Prostate gland (tissue), 2 donors: ENCODE measurements at regions not wholly inside any gene's neighbourhood (a gene's known extent, or its start where the extent isn't known, plus 50 kb on each side); places are given as distances from the start of the nearest gene placed in this dataset.

Source experiments
- POLR2A ChIP-seq: fragments of 450-650 bp; IDR thresholded peaks from one replicate; pipeline ENCODE4 v1.6.1; 2016; ENCODE audit warnings: antibody characterized with exemption, mild to moderate bottlenecking
- POLR2AphosphoS5 ChIP-seq: sonication (generic); formaldehyde crosslinking; IDR thresholded peaks from one replicate; pipeline ENCODE4 v1.6.1; 2017; ENCODE audit warnings: antibody characterized with exemption
- TF ChIP-seq, protein P1 (sequence below), 4 experiments: fragments of 200-600 bp in 2 of 4; fragments of 450-650 bp in 2 of 4; sonication (generic) in 2 of 4; IDR thresholded peaks; 1 replicate in 3 of 4; 2 replicates in 1 of 4; pipeline ENCODE4 v1.5.1; 2016 to 2019; ENCODE audit warnings: antibody characterized with exemption in 4 of 4, mild to moderate bottlenecking in 2 of 4, moderate library complexity in 2 of 4

- TF ChIP-seq, protein P1, sequence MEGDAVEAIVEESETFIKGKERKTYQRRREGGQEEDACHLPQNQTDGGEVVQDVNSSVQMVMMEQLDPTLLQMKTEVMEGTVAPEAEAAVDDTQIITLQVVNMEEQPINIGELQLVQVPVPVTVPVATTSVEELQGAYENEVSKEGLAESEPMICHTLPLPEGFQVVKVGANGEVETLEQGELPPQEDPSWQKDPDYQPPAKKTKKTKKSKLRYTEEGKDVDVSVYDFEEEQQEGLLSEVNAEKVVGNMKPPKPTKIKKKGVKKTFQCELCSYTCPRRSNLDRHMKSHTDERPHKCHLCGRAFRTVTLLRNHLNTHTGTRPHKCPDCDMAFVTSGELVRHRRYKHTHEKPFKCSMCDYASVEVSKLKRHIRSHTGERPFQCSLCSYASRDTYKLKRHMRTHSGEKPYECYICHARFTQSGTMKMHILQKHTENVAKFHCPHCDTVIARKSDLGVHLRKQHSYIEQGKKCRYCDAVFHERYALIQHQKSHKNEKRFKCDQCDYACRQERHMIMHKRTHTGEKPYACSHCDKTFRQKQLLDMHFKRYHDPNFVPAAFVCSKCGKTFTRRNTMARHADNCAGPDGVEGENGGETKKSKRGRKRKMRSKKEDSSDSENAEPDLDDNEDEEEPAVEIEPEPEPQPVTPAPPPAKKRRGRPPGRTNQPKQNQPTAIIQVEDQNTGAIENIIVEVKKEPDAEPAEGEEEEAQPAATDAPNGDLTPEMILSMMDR (IDR thresholded peaks at IDR 0.05): no peak
- no peak for TF ChIP-seq POLR2AphosphoS5
- TF ChIP-seq POLR2A: no peak
Observed at GRCh38 chr13:73616861-73617260, 517.3 kb downstream of the KLF12 start.
